A204.1 (cell line): ENCODE measurements at regions not wholly inside any gene's neighbourhood (a gene's known extent, or its start where the extent isn't known, plus 50 kb on each side); places are given as distances from the start of the nearest gene placed in this dataset.
"Not testable (repeated sequence)": the region's sequence is repeated elsewhere in the genome, so short reads cannot be mapped to it uniquely, and the experiment has no call there.

Source experiments
- FAIRE-seq: peaks from 2 replicates; lab custom pipeline; 2012; peaks lifted over from hg19 to GRCh38; lab: Jason Lieb, UNC

GRCh38 chr4:158313566-158313965 lies 103.3 kb downstream of the TMEM144 start:
- FAIRE-seq: no peak

- no peak for FAIRE-seq
Observed at GRCh38 chr4:158314756-158315487, 104.6 kb downstream of the TMEM144 start.

GRCh38 chr4:158315706-158316105 lies 105.4 kb downstream of the TMEM144 start:
- FAIRE-seq: no peak

GRCh38 chr4:158316264-158316663 lies 106.0 kb downstream of the TMEM144 start:
- FAIRE-seq: no peak

- FAIRE-seq: no peak
Observed at GRCh38 chr4:158319880-158320279, 109.6 kb downstream of the TMEM144 start.

GRCh38 chr4:158322109-158322508 lies 111.8 kb downstream of the TMEM144 start:
- no peak for FAIRE-seq

GRCh38 chr4:158327525-158327924 lies 117.2 kb downstream of the TMEM144 start:
- no peak for FAIRE-seq

- FAIRE-seq: no peak
Observed at GRCh38 chr4:158331863-158332262, 121.6 kb downstream of the TMEM144 start.

GRCh38 chr4:158333820-158334219 lies 123.5 kb downstream of the TMEM144 start:
- no peak for FAIRE-seq

GRCh38 chr4:158341896-158342295 lies 131.6 kb downstream of the TMEM144 start:
- no peak for FAIRE-seq

GRCh38 chr4:158346576-158346975 lies 136.3 kb downstream of the TMEM144 start:
- no peak for FAIRE-seq

GRCh38 chr4:158347556-158347955 lies 137.3 kb downstream of the TMEM144 start:
- no peak for FAIRE-seq

GRCh38 chr4:158350161-158350560 lies 139.9 kb downstream of the TMEM144 start:
- FAIRE-seq: no peak

GRCh38 chr4:158353541-158354304 lies 143.4 kb downstream of the TMEM144 start:
- FAIRE-seq: no peak

- no peak for FAIRE-seq
Observed at GRCh38 chr4:158356301-158356700, 146.0 kb downstream of the TMEM144 start.

GRCh38 chr4:158367932-158368441 lies 153.7 kb upstream of the RXFP1 start:
- not testable (repeated sequence) for FAIRE-seq

- no peak for FAIRE-seq
Observed at GRCh38 chr4:158371158-158371557, 150.5 kb upstream of the RXFP1 start.

- FAIRE-seq: no peak
Observed at GRCh38 chr4:158374318-158374717, 147.4 kb upstream of the RXFP1 start.

- FAIRE-seq: no peak
Observed at GRCh38 chr4:158376106-158376840, 145.4 kb upstream of the RXFP1 start.

GRCh38 chr4:158384414-158384813 lies 137.3 kb upstream of the RXFP1 start:
- no peak for FAIRE-seq

- no peak for FAIRE-seq
Observed at GRCh38 chr4:158395343-158395742, 126.3 kb upstream of the RXFP1 start.

- FAIRE-seq: no peak
Observed at GRCh38 chr4:158395889-158396288, 125.8 kb upstream of the RXFP1 start.

- no peak for FAIRE-seq
Observed at GRCh38 chr4:158397781-158398180, 123.9 kb upstream of the RXFP1 start.
